NT2/D1 (cell line): ENCODE measurements at regions not wholly inside any gene's neighbourhood (a gene's known extent, or its start where the extent isn't known, plus 50 kb on each side); places are given as distances from the start of the nearest gene placed in this dataset.

ENCODE experiments used
- DNase-seq: peaks from one replicate; pipeline ENCODE4 v3.0.0-alpha.2; 2011; ENCODE audit warnings: low read depth, low spot score
- H3K27me3 ChIP-seq: 2 replicates; pipeline ENCODE4 v1.6.0; 2011; ENCODE audit warnings: mild to moderate bottlenecking; ENCODE audit not compliant: insufficient read length, insufficient read depth
- H3K36me3 ChIP-seq: 2 replicates; pipeline ENCODE4 v1.6.1; 2011; ENCODE audit warnings: mild to moderate bottlenecking, low read length, mixed read lengths; ENCODE audit not compliant: insufficient read depth, insufficient read length
- H3K4me1 ChIP-seq: 2 replicates; pipeline ENCODE4 v1.5.1; 2011; ENCODE audit not compliant: insufficient read depth, insufficient read length
- H3K4me3 ChIP-seq: 2 replicates; pipeline ENCODE4 v1.5.1; 2011; ENCODE audit warnings: low read depth; ENCODE audit not compliant: insufficient read length
- H3K9ac ChIP-seq: 2 replicates; pipeline ENCODE4 v1.6.0; 2011; ENCODE audit warnings: low read depth; ENCODE audit not compliant: insufficient read length
- H3K9me3 ChIP-seq: 2 replicates; pipeline ENCODE4 v1.5.1; 2011; ENCODE audit warnings: mild to moderate bottlenecking, low read length; ENCODE audit not compliant: insufficient read depth
- SUZ12 ChIP-seq: IDR thresholded peaks from 2 replicates; pipeline ENCODE4 v1.6.1; 2011; ENCODE audit not compliant: insufficient read length, insufficient read depth; ENCODE audit errors: extremely low read depth
- YY1 ChIP-seq: IDR thresholded peaks from 2 replicates; pipeline ENCODE4 v1.6.1; 2011; ENCODE audit not compliant: insufficient read length, insufficient read depth
- ZNF274 ChIP-seq: IDR thresholded peaks from 2 replicates; pipeline ENCODE4 v1.6.1; 2011; ENCODE audit warnings: mild to moderate bottlenecking, low read depth, low read length

DNA sequence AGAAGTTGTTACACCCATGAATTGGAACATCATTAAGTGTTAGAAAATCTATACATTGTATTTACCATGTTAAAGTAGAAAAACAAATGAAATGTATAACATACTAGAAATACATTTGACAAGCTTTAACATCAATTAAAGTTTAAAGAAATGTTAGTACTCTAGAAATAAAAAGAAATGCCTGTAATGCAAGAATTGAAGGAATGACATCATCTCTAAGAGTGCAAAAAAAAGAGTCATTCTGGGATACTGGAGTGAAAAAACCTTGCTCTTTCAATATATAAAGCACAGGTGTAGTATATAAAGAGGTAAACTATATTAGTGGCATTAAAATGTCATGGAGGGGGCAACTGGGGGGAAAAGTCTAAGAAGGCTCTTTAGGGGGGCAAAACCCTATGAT is 210.8 kb upstream of the PLD5 start:
- no peaks in the 10 kb centered on the region for H3K36me3 ChIP-seq
- no peak overlapping the region for H3K4me3 ChIP-seq
- DNase-seq = no peak
- peaks cover 5% of the 10 kb centered on the region; the same call in 1 of the 2 replicates for H3K9me3 ChIP-seq
- H3K27me3 ChIP-seq = no peaks in the 10 kb centered on the region
- TF ChIP-seq YY1 (no peak), ZNF274 (no peak), SUZ12 (no peak)
- H3K4me1 ChIP-seq = no peaks in the 10 kb centered on the region
- no peak overlapping the region for H3K9ac ChIP-seq

DNA sequence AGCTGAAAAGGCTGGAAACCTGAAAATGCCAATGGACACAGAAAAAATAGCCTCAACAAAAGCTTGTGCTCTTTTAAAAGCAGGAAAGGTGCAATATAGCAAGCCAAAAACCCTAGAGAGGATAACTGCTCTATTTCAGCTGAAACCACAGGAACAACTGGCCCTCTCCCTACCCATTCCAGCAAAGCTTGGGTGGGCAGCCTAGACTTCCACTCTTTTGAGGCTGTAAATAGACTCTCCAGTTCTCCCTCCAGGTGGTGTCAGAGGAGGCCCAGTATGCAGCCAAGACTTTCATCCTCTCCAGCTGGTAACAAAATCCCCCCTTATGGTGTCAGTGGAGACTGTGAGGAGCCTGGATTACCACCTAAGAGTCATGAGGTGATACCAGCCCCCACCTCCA is 206.9 kb upstream of the PLD5 start:
- Histone ChIP-seq H3K9ac (no peak overlapping the region), H3K9me3 (peaks cover 6% of the 10 kb centered on the region; the same call in 1 of the 2 replicates), H3K27me3 (no peaks in the 10 kb centered on the region), H3K4me1 (no peaks in the 10 kb centered on the region), H3K4me3 (no peak overlapping the region), H3K36me3 (no peaks in the 10 kb centered on the region)
- TF ChIP-seq SUZ12 (no peak), YY1 (no peak), ZNF274 (no peak)
- DNase-seq = no peak

DNA sequence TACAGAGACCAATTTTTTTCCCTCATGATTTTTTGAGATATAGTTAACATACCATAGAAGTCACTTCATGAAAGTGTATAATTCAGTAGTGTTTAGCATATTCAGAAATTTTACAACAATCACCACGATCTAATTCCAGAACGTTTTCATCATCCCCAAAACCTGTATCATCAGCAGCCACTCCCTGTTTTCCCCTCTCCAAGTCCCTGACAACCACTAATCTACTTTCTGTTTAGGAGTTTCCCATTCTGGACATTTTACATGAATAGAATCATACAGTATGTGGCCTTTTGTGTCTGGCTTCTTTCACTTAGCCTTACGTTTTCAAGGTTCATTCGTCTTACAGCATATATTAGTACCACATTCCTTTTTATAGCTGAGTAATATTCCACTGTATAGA is 204.2 kb upstream of the PLD5 start:
- H3K27me3 ChIP-seq = no peaks in the 10 kb centered on the region
- peaks cover 11% of the 10 kb centered on the region for H3K9me3 ChIP-seq
- no peak overlapping the region for H3K9ac ChIP-seq
- TF ChIP-seq YY1 (no peak), SUZ12 (no peak), ZNF274 (no peak)
- H3K4me3 ChIP-seq = no peak overlapping the region
- no peaks in the 10 kb centered on the region for H3K4me1 ChIP-seq
- H3K36me3 ChIP-seq = no peaks in the 10 kb centered on the region
- DNase-seq = no peak

DNA sequence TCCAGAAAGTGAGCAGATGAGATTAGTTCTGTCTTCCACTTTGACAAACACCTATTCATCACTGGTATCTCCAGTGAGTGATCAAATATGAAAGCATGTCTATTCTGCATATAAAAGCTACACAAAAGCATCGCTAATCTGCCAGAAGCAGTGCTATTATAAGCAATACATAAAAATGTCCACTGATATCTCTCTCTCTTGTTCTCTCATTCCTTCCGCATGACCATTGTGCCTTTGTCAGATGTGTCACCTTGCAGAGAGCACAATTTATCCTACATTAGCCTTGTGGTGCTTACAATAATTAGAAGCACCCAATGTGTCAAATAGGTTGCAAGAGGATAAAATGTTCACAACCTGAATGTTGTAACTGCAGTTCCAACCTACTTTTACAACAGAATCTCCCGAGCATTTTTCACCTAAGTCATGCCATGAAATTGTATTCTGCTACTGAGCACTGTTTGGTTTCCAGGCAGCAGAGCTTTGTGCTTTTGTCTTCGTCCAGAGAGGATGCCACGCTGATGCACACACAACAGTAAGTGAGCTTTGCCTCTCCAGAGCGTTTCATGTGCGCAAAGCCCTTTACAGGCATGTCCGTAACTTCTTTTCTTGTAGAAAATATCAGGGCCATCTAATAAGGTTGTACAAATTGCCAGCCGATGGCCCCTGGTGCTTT is 198.7 kb upstream of the PLD5 start:
- no peaks in the 10 kb centered on the region for H3K4me1 ChIP-seq
- no peak overlapping the region for H3K9ac ChIP-seq
- H3K27me3 ChIP-seq = no peaks in the 10 kb centered on the region
- no peak for DNase-seq
- H3K9me3 ChIP-seq = peaks cover 9% of the 10 kb centered on the region
- H3K36me3 ChIP-seq = no peaks in the 10 kb centered on the region
- no peak for TF ChIP-seq SUZ12
- TF ChIP-seq ZNF274 = no peak
- TF ChIP-seq YY1 = no peak
- no peak overlapping the region for H3K4me3 ChIP-seq

DNA sequence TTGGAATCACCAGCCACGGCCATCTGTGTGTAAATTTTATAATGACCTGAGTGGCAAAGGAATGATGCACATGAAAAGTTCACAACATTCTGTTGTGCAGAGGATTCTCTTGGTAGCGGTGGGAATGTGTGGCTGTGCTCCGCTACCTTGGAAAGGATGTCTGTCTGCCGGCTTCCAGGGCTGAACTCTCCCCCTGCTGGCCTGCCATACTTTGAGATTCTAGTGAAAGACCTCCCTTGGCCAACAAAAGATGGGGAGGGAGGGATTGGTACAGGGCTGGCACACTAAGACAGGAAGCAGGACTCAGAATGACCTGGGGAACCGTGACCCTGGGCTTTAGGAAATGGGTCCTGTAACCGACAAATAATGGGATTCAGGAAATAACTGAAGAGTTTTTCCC is 194.5 kb upstream of the PLD5 start:
- DNase-seq = no peak
- H3K27me3 ChIP-seq = peaks cover 2% of the 10 kb centered on the region
- no peaks in the 10 kb centered on the region for H3K36me3 ChIP-seq
- H3K4me1 ChIP-seq = no peaks in the 10 kb centered on the region
- peaks cover 3% of the 10 kb centered on the region; the same call in 1 of the 2 replicates for H3K9me3 ChIP-seq
- no peak overlapping the region for H3K4me3 ChIP-seq
- TF ChIP-seq YY1 = no peak
- no peak for TF ChIP-seq ZNF274
- no peak for TF ChIP-seq SUZ12
- no peak overlapping the region for H3K9ac ChIP-seq

DNA sequence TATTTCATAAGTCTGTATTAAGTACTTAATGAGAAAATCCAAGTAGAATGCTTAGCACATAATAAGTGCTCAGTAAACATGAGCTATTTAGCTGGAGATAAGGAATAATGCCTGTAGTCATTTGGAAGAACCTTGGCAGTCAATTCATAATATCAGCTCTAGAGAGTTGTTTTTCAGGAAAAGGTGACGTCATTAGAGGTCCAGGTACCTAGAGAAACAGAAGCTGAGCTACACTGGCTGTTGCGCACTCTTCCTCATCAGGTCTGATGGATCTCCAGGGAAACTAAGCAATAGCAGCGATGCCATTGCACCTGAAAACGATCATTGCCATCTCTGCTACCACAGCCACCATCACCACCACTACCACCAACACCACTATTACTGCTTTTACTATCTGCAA is 187.8 kb upstream of the PLD5 start:
- TF ChIP-seq ZNF274 (no peak), YY1 (no peak), SUZ12 (no peak)
- no peaks in the 10 kb centered on the region for H3K4me1 ChIP-seq
- H3K36me3 ChIP-seq = no peaks in the 10 kb centered on the region
- DNase-seq = no peak
- peaks cover 39% of the 10 kb centered on the region for H3K27me3 ChIP-seq
- no peak overlapping the region for H3K4me3 ChIP-seq
- no peaks in the 10 kb centered on the region for H3K9me3 ChIP-seq
- no peak overlapping the region for H3K9ac ChIP-seq

DNA sequence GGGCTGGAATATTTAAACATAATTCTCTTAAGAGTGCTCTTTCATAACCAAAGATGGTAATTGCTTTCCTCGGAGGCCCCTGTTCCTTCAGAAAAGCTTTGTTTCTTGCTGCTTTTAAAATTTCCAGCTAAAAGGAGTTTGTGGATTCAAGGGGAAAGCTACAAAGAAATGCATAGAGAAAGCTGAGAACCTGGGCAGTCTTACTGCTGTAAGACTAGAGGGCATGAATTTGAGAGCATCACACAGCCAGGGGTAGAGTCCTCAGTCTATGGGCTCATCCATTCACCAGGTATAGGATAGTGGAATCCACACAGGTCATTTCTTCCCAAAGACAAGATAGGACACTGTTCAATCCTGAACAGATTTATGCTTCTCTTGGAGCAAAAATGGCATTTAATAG is 186.3 kb upstream of the PLD5 start:
- no peak overlapping the region for H3K9ac ChIP-seq
- H3K36me3 ChIP-seq = no peaks in the 10 kb centered on the region
- H3K27me3 ChIP-seq = peaks cover 41% of the 10 kb centered on the region
- TF ChIP-seq ZNF274 (no peak), SUZ12 (no peak), YY1 (no peak)
- no peak overlapping the region for H3K4me3 ChIP-seq
- DNase-seq = peak; percentile 42
- H3K4me1 ChIP-seq = no peaks in the 10 kb centered on the region
- H3K9me3 ChIP-seq = no peaks in the 10 kb centered on the region

DNA sequence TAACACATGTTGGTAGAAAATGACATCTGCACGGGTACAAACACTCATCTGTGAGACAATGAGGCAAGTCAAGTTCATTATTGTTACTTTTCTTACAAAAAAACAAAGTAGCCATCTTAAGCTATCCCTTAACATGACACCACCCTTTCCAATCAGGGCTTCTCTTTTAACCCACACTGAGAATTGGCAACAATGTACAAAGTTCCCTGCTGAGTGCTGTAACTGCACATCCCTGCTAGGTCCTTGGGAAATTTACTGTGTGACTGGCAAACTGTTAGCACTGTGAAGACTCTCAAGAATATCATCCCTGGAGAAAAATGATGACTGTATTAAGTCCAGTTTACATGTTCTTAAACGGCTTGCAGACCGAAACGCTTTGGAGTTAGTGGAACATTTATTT is 185.8 kb upstream of the PLD5 start:
- Histone ChIP-seq H3K9me3 (no peaks in the 10 kb centered on the region), H3K4me1 (no peaks in the 10 kb centered on the region), H3K36me3 (no peaks in the 10 kb centered on the region), H3K27me3 (peaks cover 41% of the 10 kb centered on the region), H3K9ac (no peak overlapping the region), H3K4me3 (no peak overlapping the region)
- TF ChIP-seq YY1 (no peak), SUZ12 (no peak), ZNF274 (no peak)
- no peak for DNase-seq
